B cell (primary cell): ENCODE measurements at regions not wholly inside any gene's neighbourhood (a gene's known extent, or its start where the extent isn't known, plus 50 kb on each side); places are given as distances from the start of the nearest gene placed in this dataset.

ENCODE experiments used
- ATAC-seq: fragments of 200-7000 bp; cut with Tn5 transposase; one replicate; pipeline ENCODE4 v1.10.0; 2021; ENCODE audit warnings: low read depth, mild to moderate bottlenecking, moderate number of reproducible peaks, moderate library complexity
- CTCF ChIA-PET: fragments of 350-600 bp; sonication (Branson Sonifier 250); formaldehyde crosslinking; loops from one replicate; lab custom pipeline; 2021; ENCODE audit warnings: antibody characterized with exemption, inconsistent platforms; lab: Charles Lee
- POLR2A ChIA-PET: fragments of 350-600 bp; sonication (Branson Sonifier 250); formaldehyde crosslinking; loops from one replicate; lab custom pipeline; 2021; ENCODE audit warnings: antibody characterized with exemption; lab: Charles Lee
- DNase-seq: peaks from one replicate; pipeline ENCODE4 v3.0.0; 2013
- H2AFZ ChIP-seq: 2 replicates; pipeline ENCODE4 v1.6.1; 2012; ENCODE audit warnings: mild to moderate bottlenecking, low read depth, low read length; ENCODE audit not compliant: insufficient read depth, poor library complexity, severe bottlenecking
- H3K27ac ChIP-seq, 2 donors: 1 replicate in 1 of 2; 2 replicates in 1 of 2; pipeline ENCODE4 v1.5.1; 2012 to 2013; ENCODE audit warnings: low read length in 2 of 2, mild to moderate bottlenecking in 2 of 2, moderate library complexity in 1 of 2
- H3K27me3 ChIP-seq, 4 experiments: fragments of 200-600 bp in 1 of 4; sonication (generic) in 1 of 4; replicated peaks in 1 of 4; 1 replicate in 2 of 4; 2 replicates in 2 of 4; pipeline versions ENCODE4 v1.6.1 to v1.7.0; 2013 to 2016; ENCODE audit warnings: low read length in 3 of 4, mild to moderate bottlenecking in 2 of 4, mixed read lengths in 1 of 4, moderate library complexity in 1 of 4; ENCODE audit not compliant: insufficient read depth in 4 of 4, control insufficient read depth in 3 of 4; ENCODE audit errors: control extremely low read depth in 1 of 4
- H3K36me3 ChIP-seq, 2 experiments: replicated peaks in 1 of 2; 1 replicate in 1 of 2; 2 replicates in 1 of 2; pipeline versions ENCODE4 v1.6.1 to v1.7.1; 2013; ENCODE audit warnings: low read length in 1 of 2; ENCODE audit not compliant: insufficient read depth in 2 of 2, control insufficient read depth in 1 of 2; ENCODE audit errors: control extremely low read depth in 1 of 2, extremely low read depth in 1 of 2
- H3K4me1 ChIP-seq, 2 donors: fragments of 200-600 bp in 1 of 2; sonication (generic) in 1 of 2; 1 replicate in 1 of 2; 2 replicates in 1 of 2; pipeline versions ENCODE4 v1.5.1 to v1.6.1; 2013 to 2017; ENCODE audit warnings: low read length in 2 of 2; ENCODE audit not compliant: control insufficient read depth in 2 of 2, insufficient read depth in 2 of 2
- H3K4me2 ChIP-seq: replicated peaks from 2 replicates; pipeline ENCODE3; 2012; ENCODE audit warnings: mild to moderate bottlenecking, low read depth, low read length; ENCODE audit not compliant: poor library complexity, severe bottlenecking
- H3K4me3 ChIP-seq, 5 experiments: fragments of 200-600 bp in 1 of 5; sonication (generic) in 1 of 5; 1 replicate in 3 of 5; 2 replicates in 2 of 5; pipeline versions ENCODE4 v1.5.1 to v1.7.0; 2011 to 2016; ENCODE audit warnings: low read length in 4 of 5, mild to moderate bottlenecking in 4 of 5, low read depth in 2 of 5, control low read depth in 1 of 5, moderate library complexity in 1 of 5; ENCODE audit not compliant: insufficient read depth in 1 of 5; ENCODE audit errors: control extremely low read depth in 1 of 5, extremely low read depth in 1 of 5
- H3K79me2 ChIP-seq: fragments of 200-600 bp; sonication (generic); one replicate; pipeline ENCODE4 v1.6.0; 2016; ENCODE audit warnings: low read length; ENCODE audit not compliant: control insufficient read depth, insufficient read depth
- H3K9ac ChIP-seq: fragments of 200-600 bp; sonication (generic); 2 replicates; pipeline ENCODE4 v1.6.1; 2017; ENCODE audit warnings: mild to moderate bottlenecking, low read length, moderate library complexity
- H3K9me3 ChIP-seq, 3 donors: one replicate each; pipeline versions ENCODE4 v1.6.1 to v1.7.1; 2013; ENCODE audit warnings: low read length in 2 of 3; ENCODE audit not compliant: control insufficient read depth in 2 of 3, insufficient read depth in 1 of 3; ENCODE audit errors: control extremely low read depth in 1 of 3
- H4K20me1 ChIP-seq: 2 replicates; pipeline ENCODE4 v1.6.0; 2012; ENCODE audit warnings: mild to moderate bottlenecking, low read length; ENCODE audit not compliant: insufficient read depth, control insufficient read depth, poor library complexity, severe bottlenecking
- H3K27ac Mint-ChIP-seq: one replicate; pipeline ENCODE4 v1.8.0; 2021; ENCODE audit warnings: mixed read lengths
- H3K27me3 Mint-ChIP-seq: one replicate; pipeline ENCODE4 v1.8.0; 2021; ENCODE audit warnings: mixed read lengths
- H3K4me1 Mint-ChIP-seq: one replicate; pipeline ENCODE4 v1.8.0; 2021; ENCODE audit warnings: mixed read lengths
- H3K4me3 Mint-ChIP-seq: one replicate; pipeline ENCODE4 v1.8.0; 2021; ENCODE audit warnings: mixed read lengths
- H3K9me3 Mint-ChIP-seq: one replicate; pipeline ENCODE4 v1.8.0; 2022; ENCODE audit warnings: mixed read lengths; ENCODE audit not compliant: insufficient read depth
- EZH2 ChIP-seq: IDR thresholded peaks from 2 replicates; pipeline ENCODE4 v1.6.1; 2012; ENCODE audit warnings: borderline replicate concordance, low read depth, mild to moderate bottlenecking, moderate library complexity, low read length; ENCODE audit not compliant: insufficient read depth, poor library complexity, severe bottlenecking
- WGBS: methylation state at CpG from one replicate; pipeline ENCODE4 v1.1.5; 2013; ENCODE audit warnings: missing lambda C conversion rate; ENCODE audit not compliant: insufficient coverage; 5-methylcytosine and 5-hydroxymethylcytosine counted together
- intact Hi-C: fragments of 100-400 bp; cut with micrococcal nuclease; formaldehyde crosslinking; loops from one replicate; pipeline ENCODE4 v1.10.0; 2022
- TF ChIP-seq, protein P1 (sequence below): fragments of 200-600 bp; IDR thresholded peaks from one replicate; pipeline ENCODE4 v1.8.0; 2022; ENCODE audit warnings: antibody characterized with exemption, mild to moderate bottlenecking

DNA sequence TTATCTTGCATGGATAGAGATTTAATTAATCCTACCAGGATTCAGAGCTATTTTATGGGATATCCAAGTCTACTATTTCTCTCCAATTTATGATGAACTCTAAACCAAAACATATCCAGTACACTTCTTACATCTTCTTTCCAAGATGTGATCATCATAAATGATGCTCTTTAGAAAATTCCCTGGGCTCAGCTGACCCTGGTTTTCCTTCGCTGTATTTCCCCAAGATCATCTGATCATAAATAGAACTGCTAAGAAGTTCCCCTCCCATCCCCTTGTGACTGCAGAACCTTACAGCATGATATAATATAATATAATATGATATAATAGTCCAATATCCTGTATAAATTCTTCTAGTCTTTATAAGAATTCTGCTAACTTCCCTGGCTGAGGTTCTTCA, 114.6 kb upstream of the LYZL2 start:
- POLR2A ChIA-PET: no interaction called here

DNA sequence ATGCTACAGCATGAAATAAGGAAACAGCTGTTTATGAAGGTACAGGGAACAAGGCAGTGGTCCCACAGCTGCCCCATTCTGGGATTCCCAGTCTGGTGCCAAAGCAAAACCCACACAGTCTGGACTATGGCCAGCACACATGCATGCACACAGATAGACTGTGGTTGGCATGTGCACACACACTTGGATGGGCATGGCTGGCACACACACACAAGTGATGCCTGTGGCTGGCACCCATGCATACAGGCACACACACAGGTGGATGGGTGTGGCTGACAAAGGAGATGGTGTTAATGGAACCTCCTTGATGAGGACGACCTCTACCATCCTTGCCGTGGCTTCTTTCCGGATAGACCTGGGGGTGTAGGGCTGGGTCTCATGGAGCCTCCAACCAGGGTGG, 114.0 kb upstream of the LYZL2 start:
- ATAC-seq: no peak
- POLR2A ChIA-PET: no interaction called here
- H3K4me3 Mint-ChIP-seq: no peak overlapping the region

More for the DNA sequence above, 114.6 kb upstream of the LYZL2 start:
- DNase-seq: no peak
- H3K4me2 ChIP-seq: no peak overlapping the region
- ATAC-seq: no peak
- Mint-ChIP-seq H3K4me1 (peaks cover 11% of the 10 kb centered on the region), H3K4me3 (no peak overlapping the region), H3K27ac (no peak overlapping the region), H3K9me3 (peaks cover 2% of the 10 kb centered on the region), H3K27me3 (peaks cover 16% of the 10 kb centered on the region)
- TF ChIP-seq EZH2: no peak
- TF ChIP-seq, protein P1, sequence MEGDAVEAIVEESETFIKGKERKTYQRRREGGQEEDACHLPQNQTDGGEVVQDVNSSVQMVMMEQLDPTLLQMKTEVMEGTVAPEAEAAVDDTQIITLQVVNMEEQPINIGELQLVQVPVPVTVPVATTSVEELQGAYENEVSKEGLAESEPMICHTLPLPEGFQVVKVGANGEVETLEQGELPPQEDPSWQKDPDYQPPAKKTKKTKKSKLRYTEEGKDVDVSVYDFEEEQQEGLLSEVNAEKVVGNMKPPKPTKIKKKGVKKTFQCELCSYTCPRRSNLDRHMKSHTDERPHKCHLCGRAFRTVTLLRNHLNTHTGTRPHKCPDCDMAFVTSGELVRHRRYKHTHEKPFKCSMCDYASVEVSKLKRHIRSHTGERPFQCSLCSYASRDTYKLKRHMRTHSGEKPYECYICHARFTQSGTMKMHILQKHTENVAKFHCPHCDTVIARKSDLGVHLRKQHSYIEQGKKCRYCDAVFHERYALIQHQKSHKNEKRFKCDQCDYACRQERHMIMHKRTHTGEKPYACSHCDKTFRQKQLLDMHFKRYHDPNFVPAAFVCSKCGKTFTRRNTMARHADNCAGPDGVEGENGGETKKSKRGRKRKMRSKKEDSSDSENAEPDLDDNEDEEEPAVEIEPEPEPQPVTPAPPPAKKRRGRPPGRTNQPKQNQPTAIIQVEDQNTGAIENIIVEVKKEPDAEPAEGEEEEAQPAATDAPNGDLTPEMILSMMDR: no peak
- no peaks in the 10 kb centered on the region for H4K20me1 ChIP-seq
- no peaks in the 10 kb centered on the region for H3K36me3 ChIP-seq
- intact Hi-C loops: no loop called here
- no peak overlapping the region for H2AFZ ChIP-seq
- no peaks in the 10 kb centered on the region for H3K27me3 ChIP-seq
- no peak overlapping the region for H3K4me3 ChIP-seq
- H3K4me1 ChIP-seq: no peaks in the 10 kb centered on the region
- H3K9ac ChIP-seq: no peak overlapping the region
- H3K9me3 ChIP-seq: no peaks in the 10 kb centered on the region
- WGBS: no CpG with 5 or more reads among the region's 1 CpG
- H3K27ac ChIP-seq: no peak overlapping the region
- CTCF ChIA-PET: interaction anchor here (1.2 kb wide), 1 partner anchor 37 kb away, joined by 3 read pairs; no protein-coding TSS in a partner anchor
- no peaks in the 10 kb centered on the region for H3K79me2 ChIP-seq

More for the DNA sequence above, 114.0 kb upstream of the LYZL2 start:
- no peak for DNase-seq
- Mint-ChIP-seq H3K27me3 (peaks cover 16% of the 10 kb centered on the region), H3K27ac (no peak overlapping the region), H3K9me3 (peaks cover 2% of the 10 kb centered on the region), H3K4me1 (peaks cover 11% of the 10 kb centered on the region)
- Histone ChIP-seq H2AFZ (no peak overlapping the region), H3K4me3 (no peak overlapping the region), H3K9ac (no peak overlapping the region), H3K4me1 (no peaks in the 10 kb centered on the region), H3K36me3 (no peaks in the 10 kb centered on the region), H3K79me2 (no peaks in the 10 kb centered on the region), H3K27ac (no peak overlapping the region), H3K4me2 (no peak overlapping the region), H3K27me3 (no peaks in the 10 kb centered on the region), H4K20me1 (no peaks in the 10 kb centered on the region), H3K9me3 (no peaks in the 10 kb centered on the region)
- WGBS: no CpG with 5 or more reads among the region's 3 CpGs
- intact Hi-C loops: no loop called here
- CTCF ChIA-PET: interaction anchor here (1.2 kb wide), 1 partner anchor 38 kb away, joined by 3 read pairs; no protein-coding TSS in a partner anchor
- TF ChIP-seq, protein P1: no peak
- TF ChIP-seq EZH2: no peak
